Heart left ventricle (tissue), 16 donors: ENCODE measurements at regions not wholly inside any gene's neighbourhood (a gene's known extent, or its start where the extent isn't known, plus 50 kb on each side); places are given as distances from the start of the nearest gene placed in this dataset.

Experiments used
- ATAC-seq, 4 donors: fragments of 200-7000 bp; cut with Tn5 transposase; one replicate each; pipeline ENCODE4 v1.9.1; 2020 to 2022; ENCODE audit warnings: moderate library complexity in 4 of 4, mild to moderate bottlenecking in 3 of 4, moderate number of reproducible peaks in 1 of 4
- DNase-seq, 5 donors: peaks; one replicate each; pipeline ENCODE4 v3.0.0-alpha.2; 2020
- H3K27ac ChIP-seq, 12 donors: fragments of 200-600 bp; sonication (generic) in 4 of 12; one replicate each; pipeline versions ENCODE4 v1.5.0 to v1.8.0; 2016 to 2022; ENCODE audit warnings: mild to moderate bottlenecking in 2 of 12
- H3K27me3 ChIP-seq, 9 donors: fragments of 200-600 bp; sonication (generic) in 2 of 9; one replicate each; pipeline versions ENCODE4 v1.5.1 to v1.8.0; 2016 to 2022; ENCODE audit warnings: mild to moderate bottlenecking in 3 of 9
- H3K36me3 ChIP-seq, 9 donors: fragments of 200-600 bp; sonication (generic) in 2 of 9; one replicate each; pipeline versions ENCODE4 v1.5.0 to v1.8.0; 2018 to 2022; ENCODE audit warnings: mild to moderate bottlenecking in 2 of 9
- H3K4me1 ChIP-seq, 12 donors: fragments of 200-600 bp; sonication (generic) in 4 of 12; one replicate each; pipeline versions ENCODE4 v1.5.0 to v1.8.0; 2016 to 2022; ENCODE audit warnings: mild to moderate bottlenecking in 3 of 12
- H3K4me3 ChIP-seq, 12 donors: fragments of 200-600 bp; sonication (generic) in 4 of 12; one replicate each; pipeline versions ENCODE4 v1.5.0 to v1.8.0; 2017 to 2022; ENCODE audit warnings: mild to moderate bottlenecking in 9 of 12, moderate library complexity in 4 of 12
- H3K9me3 ChIP-seq, 12 donors: fragments of 200-600 bp; sonication (generic) in 4 of 12; one replicate each; pipeline versions ENCODE4 v1.5.0 to v1.8.0; 2016 to 2022; ENCODE audit warnings: mild to moderate bottlenecking in 1 of 12
- POLR2A ChIP-seq, 2 donors: fragments of 450-650 bp; IDR thresholded peaks; one replicate each; pipeline ENCODE4 v1.6.1; 2017; ENCODE audit warnings: antibody characterized with exemption in 2 of 2, mild to moderate bottlenecking in 2 of 2, moderate library complexity in 2 of 2
- WGBS, 4 donors: extraction: QIAGEN DNeasy Blood & Tissue Kit in 2 of 4; methylation state at CpG; one replicate each; pipeline versions ENCODE4 v1.1.5 to v1.1.7; 2013 to 2018; 5-methylcytosine and 5-hydroxymethylcytosine counted together
- intact Hi-C, 10 donors: fragments of 100-400 bp; cut with DNase I; formaldehyde crosslinking; loops; one replicate each; pipeline versions ENCODE4 v1.11.1 to v1.14.2; 2022
- TF ChIP-seq, protein P1 (sequence below), 12 donors: fragments of 200-600 bp; sonication (generic) in 4 of 12; IDR thresholded peaks; one replicate each; pipeline versions ENCODE4 v1.5.0 to v1.8.0; 2018 to 2022; ENCODE audit warnings: antibody characterized with exemption in 12 of 12, mild to moderate bottlenecking in 5 of 12
- donor health status: ischemic (EF 13 %, LVEDD 7.1; RV severe dilation, severe dysfunction).
- donor health status: healthy with polysubstance abuse.
- donor health status: DM: no; HTN: yes; CAD: no.
- donor health status: DM: no; HTN: no; CAD: no.
- donor health status: ischemic (EF 25% LVEDD 6.9; RV normal size, moderate dysfunction).
- donor health status: ischemic (EF 25% LVEDD 5.7; RV mildly dilated, moderate dysfunction).
- donor health status: healthy.
- donor health status: DM: yes; HTN: yes; CAD: no.
- donor health status: ischemic (EF 35%, LVEDD 5.7; RV mildly dilated, moderate dysfunction).
- donor health status: nonischemic (EF 11% LVEDD 7.7; RV severe dilation, severe dysfunction).
- donor health status: DM: yes; HTN: yes; CAD: no.
- donor health status: PGD.
- donor health status: ischemic (EF 29% LVEDD 5.4; RV normal size, mild dysfunction).
- donor health status: nonischemic (EF 23%, LVEDD 6.1; RV moderate dilation, normal function).

DNA sequence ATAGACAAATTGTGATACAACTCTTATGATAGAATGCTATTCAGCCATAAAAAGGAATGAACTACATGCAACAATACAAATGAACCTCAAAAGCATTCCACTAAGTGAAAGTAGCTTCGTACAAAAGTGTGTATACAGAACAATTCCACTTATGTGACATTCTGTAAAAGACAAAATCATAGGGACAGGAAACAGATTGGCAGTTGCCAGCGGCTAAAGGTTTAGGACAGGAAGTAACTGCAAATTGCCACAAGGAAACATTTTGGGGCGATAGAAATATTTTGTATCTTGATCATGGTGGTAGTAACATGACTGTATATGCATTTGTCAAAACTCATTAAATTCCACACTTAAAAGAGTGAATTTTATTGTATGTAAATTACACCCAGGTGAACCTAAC is 113.4 kb downstream of the CAPZA3 start:
- H3K4me3 ChIP-seq: no peak overlapping the region
- H3K9me3 ChIP-seq: no peaks in the 10 kb centered on the region
- no peak for DNase-seq
- WGBS, 4 donors: 44 to 62% (median 57%) methylated on average over 3 of the region's 3 CpGs
- H3K27ac ChIP-seq: no peak overlapping the region
- no peaks in the 10 kb centered on the region for H3K36me3 ChIP-seq
- no peaks in the 10 kb centered on the region for H3K4me1 ChIP-seq
- ATAC-seq: no peak
- no peaks in the 10 kb centered on the region for H3K27me3 ChIP-seq
- intact Hi-C loops: no loop called here
- TF ChIP-seq, protein P1, sequence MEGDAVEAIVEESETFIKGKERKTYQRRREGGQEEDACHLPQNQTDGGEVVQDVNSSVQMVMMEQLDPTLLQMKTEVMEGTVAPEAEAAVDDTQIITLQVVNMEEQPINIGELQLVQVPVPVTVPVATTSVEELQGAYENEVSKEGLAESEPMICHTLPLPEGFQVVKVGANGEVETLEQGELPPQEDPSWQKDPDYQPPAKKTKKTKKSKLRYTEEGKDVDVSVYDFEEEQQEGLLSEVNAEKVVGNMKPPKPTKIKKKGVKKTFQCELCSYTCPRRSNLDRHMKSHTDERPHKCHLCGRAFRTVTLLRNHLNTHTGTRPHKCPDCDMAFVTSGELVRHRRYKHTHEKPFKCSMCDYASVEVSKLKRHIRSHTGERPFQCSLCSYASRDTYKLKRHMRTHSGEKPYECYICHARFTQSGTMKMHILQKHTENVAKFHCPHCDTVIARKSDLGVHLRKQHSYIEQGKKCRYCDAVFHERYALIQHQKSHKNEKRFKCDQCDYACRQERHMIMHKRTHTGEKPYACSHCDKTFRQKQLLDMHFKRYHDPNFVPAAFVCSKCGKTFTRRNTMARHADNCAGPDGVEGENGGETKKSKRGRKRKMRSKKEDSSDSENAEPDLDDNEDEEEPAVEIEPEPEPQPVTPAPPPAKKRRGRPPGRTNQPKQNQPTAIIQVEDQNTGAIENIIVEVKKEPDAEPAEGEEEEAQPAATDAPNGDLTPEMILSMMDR (IDR thresholded peaks at IDR 0.05): no peak
- TF ChIP-seq POLR2A (IDR thresholded peaks at IDR 0.05): no peak

DNA sequence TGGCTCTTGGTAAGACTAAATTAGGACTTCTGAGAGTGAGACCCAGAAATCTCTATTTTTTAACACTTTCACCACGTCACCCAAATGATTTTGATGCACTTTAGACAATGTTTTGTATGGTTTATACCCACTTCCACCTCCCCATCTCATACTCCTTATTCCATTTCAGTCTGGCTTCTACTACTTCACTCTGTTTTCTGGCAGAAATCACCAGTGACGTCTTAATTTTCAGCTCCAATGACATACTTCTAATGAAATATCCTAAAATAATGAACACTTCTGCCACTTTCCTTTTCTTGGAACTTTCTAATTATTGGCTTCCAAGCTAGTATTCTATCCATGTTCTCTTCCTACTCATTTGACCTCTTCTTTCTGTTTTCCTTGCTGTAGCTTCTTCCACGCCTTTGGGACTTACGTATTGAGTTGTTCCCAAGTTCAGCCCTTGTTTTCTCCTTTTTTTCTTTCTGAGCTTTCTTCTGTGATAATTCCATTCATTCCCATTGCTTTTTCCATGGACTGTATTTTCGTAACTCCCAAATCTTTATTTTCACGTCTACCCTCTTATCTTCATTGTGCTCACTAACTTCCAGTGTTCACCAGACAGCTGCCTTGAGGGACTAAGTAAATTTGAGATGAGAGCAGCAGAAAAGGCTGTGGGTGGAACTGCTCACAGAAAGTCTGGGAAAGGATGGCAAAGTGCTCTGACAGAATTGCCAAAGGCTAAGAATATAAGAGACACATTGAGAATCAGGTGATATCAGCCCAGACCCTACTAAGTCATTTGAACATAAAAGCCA is 115.8 kb downstream of the CAPZA3 start:
- no peaks in the 10 kb centered on the region for H3K36me3 ChIP-seq
- TF ChIP-seq, protein P1 (IDR thresholded peaks at IDR 0.05): no peak
- no peak for TF ChIP-seq POLR2A (IDR thresholded peaks at IDR 0.05)
- H3K27me3 ChIP-seq: no peaks in the 10 kb centered on the region
- no peaks in the 10 kb centered on the region for H3K9me3 ChIP-seq
- peak overlapping the region in 2 of 12 donors; percentile 2 to 17 for H3K27ac ChIP-seq
- no peaks in the 10 kb centered on the region for H3K4me1 ChIP-seq
- no peak overlapping the region for H3K4me3 ChIP-seq
- 74 to 81% (median 75%) methylated on average over 6 of the region's 6 CpGs for WGBS, 4 donors
- DNase-seq: no peak
- intact Hi-C loops: no loop called here
- ATAC-seq: peak in 2 of 4 donors; percentile 28 to 44

DNA sequence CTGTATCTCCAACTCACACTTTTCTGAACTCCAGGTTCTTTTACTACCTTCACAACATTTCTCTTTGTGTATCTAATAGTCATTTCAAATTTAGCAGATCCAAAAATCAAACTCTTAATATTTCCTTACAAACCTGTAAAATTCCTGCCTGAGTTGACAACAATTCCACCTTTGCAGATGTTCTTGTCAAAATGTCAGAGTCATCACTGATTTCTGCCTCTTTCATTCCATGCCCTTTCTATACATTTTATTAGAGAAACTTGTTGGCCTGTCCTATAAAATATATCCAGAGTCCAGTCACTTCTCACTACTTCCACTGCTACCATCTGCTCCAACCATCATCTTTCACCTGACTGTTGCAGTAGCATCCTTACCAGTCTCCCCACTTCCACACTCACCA is 119.7 kb downstream of the CAPZA3 start:
- H3K36me3 ChIP-seq: no peaks in the 10 kb centered on the region
- no peak for DNase-seq
- TF ChIP-seq POLR2A (IDR thresholded peaks at IDR 0.05): no peak
- TF ChIP-seq, protein P1 (IDR thresholded peaks at IDR 0.05): no peak
- no peak overlapping the region for H3K27ac ChIP-seq
- H3K4me3 ChIP-seq: no peak overlapping the region
- no peak for ATAC-seq
- H3K9me3 ChIP-seq: peaks cover 0 to 5% (median 0%) of the 10 kb centered on the region in 12 donors
- no peaks in the 10 kb centered on the region for H3K27me3 ChIP-seq
- intact Hi-C loops: no loop called here
- H3K4me1 ChIP-seq: no peaks in the 10 kb centered on the region

DNA sequence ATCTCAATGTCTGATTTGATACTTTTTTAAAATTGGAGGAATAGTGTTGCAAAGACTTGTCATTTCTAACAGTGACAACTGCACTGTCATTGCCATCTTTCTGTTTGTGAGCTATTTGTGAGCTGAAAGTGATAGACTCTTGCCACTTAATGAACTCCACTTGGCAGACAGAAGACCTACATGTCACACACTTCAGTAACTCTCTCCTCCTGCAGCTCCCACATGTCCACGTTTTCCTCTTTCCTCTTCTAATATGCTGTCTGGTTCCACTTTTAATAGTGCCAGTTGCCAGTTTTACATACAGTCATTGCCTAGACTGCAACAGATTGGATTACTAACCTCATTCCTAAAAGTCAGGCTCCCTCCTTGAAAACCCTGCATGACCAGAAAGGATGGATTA is 121.5 kb downstream of the CAPZA3 start:
- TF ChIP-seq, protein P1 (IDR thresholded peaks at IDR 0.05): no peak
- no peak for TF ChIP-seq POLR2A (IDR thresholded peaks at IDR 0.05)
- WGBS, 4 donors: 10 to 36% (median 29%) methylated on average over 1 of the region's 1 CpG
- Histone ChIP-seq H3K36me3 (no peaks in the 10 kb centered on the region), H3K4me3 (no peak overlapping the region), H3K27me3 (no peaks in the 10 kb centered on the region), H3K9me3 (peaks cover 0 to 5% (median 0%) of the 10 kb centered on the region in 12 donors), H3K4me1 (no peaks in the 10 kb centered on the region), H3K27ac (no peak overlapping the region)
- ATAC-seq (peak in 3 of 4 donors; percentile 37 to 60 (median 39)), DNase-seq (no peak)
- intact Hi-C loops: no loop called here
